Nephron (organoid): ENCODE measurements at regions not wholly inside any gene's neighbourhood (a gene's known extent, or its start where the extent isn't known, plus 50 kb on each side); places are given as distances from the start of the nearest gene placed in this dataset.

ENCODE experiments used
- H3K27ac Mint-ChIP-seq, 3 experiments: 2 replicates each; pipeline ENCODE4 v1.8.0; 2020; ENCODE audit warnings: mixed read lengths in 3 of 3, mild to moderate bottlenecking in 2 of 3, moderate library complexity in 1 of 3
- H3K27me3 Mint-ChIP-seq: 2 replicates; pipeline ENCODE4 v1.8.0; 2021; ENCODE audit warnings: low read depth, mild to moderate bottlenecking, moderate library complexity, mixed read lengths
- H3K36me3 Mint-ChIP-seq: 2 replicates; pipeline ENCODE4 v1.8.0; 2020; ENCODE audit warnings: low read depth, mixed read lengths
- H3K4me1 Mint-ChIP-seq: 2 replicates; pipeline ENCODE4 v1.8.0; 2020; ENCODE audit warnings: mixed read lengths
- H3K4me3 Mint-ChIP-seq, 3 experiments: 2 replicates each; pipeline ENCODE4 v1.8.0; 2020; ENCODE audit warnings: mild to moderate bottlenecking in 3 of 3, mixed read lengths in 3 of 3, moderate library complexity in 2 of 3
- H3K9me3 Mint-ChIP-seq: 2 replicates; pipeline ENCODE4 v1.8.0; 2020; ENCODE audit warnings: mixed read lengths
- TF ChIP-seq, protein P1 (sequence below), 3 experiments: fragments of 200-600 bp; sonication (generic); IDR thresholded peaks; one replicate each; pipeline ENCODE4 v1.5.0; 2021; ENCODE audit warnings: antibody characterized with exemption in 3 of 3; ENCODE audit not compliant: unreplicated experiment in 3 of 3

GRCh38 chr4:25536564-25537320 lies 118.9 kb upstream of the SLC34A2 start:
- no peaks in the 10 kb centered on the region for H3K36me3 Mint-ChIP-seq
- TF ChIP-seq, protein P1, sequence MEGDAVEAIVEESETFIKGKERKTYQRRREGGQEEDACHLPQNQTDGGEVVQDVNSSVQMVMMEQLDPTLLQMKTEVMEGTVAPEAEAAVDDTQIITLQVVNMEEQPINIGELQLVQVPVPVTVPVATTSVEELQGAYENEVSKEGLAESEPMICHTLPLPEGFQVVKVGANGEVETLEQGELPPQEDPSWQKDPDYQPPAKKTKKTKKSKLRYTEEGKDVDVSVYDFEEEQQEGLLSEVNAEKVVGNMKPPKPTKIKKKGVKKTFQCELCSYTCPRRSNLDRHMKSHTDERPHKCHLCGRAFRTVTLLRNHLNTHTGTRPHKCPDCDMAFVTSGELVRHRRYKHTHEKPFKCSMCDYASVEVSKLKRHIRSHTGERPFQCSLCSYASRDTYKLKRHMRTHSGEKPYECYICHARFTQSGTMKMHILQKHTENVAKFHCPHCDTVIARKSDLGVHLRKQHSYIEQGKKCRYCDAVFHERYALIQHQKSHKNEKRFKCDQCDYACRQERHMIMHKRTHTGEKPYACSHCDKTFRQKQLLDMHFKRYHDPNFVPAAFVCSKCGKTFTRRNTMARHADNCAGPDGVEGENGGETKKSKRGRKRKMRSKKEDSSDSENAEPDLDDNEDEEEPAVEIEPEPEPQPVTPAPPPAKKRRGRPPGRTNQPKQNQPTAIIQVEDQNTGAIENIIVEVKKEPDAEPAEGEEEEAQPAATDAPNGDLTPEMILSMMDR (IDR thresholded peaks at IDR 0.05; ENCODE audit: unreplicated experiment in 3 of 3), result no peak
- H3K4me1 Mint-ChIP-seq, result peaks cover 20% of the 10 kb centered on the region
- H3K27me3 Mint-ChIP-seq, result no peaks in the 10 kb centered on the region
- H3K27ac Mint-ChIP-seq, result peak overlapping the region in 1 of 3 experiments; percentile 73
- no peak overlapping the region for H3K4me3 Mint-ChIP-seq
- no peaks in the 10 kb centered on the region for H3K9me3 Mint-ChIP-seq

GRCh38 chr4:25538430-25538829 lies 117.2 kb upstream of the SLC34A2 start:
- TF ChIP-seq, protein P1 (IDR thresholded peaks at IDR 0.05; ENCODE audit: unreplicated experiment in 3 of 3), result no peak
- no peaks in the 10 kb centered on the region for H3K27me3 Mint-ChIP-seq
- peaks cover 20% of the 10 kb centered on the region for H3K4me1 Mint-ChIP-seq
- H3K4me3 Mint-ChIP-seq, result no peak overlapping the region
- H3K36me3 Mint-ChIP-seq, result no peaks in the 10 kb centered on the region
- no peaks in the 10 kb centered on the region for H3K9me3 Mint-ChIP-seq
- H3K27ac Mint-ChIP-seq, result no peak overlapping the region

- Mint-ChIP-seq H3K36me3 (no peaks in the 10 kb centered on the region), H3K27ac (no peak overlapping the region), H3K9me3 (no peaks in the 10 kb centered on the region), H3K4me3 (no peak overlapping the region), H3K4me1 (peaks cover 22% of the 10 kb centered on the region), H3K27me3 (no peaks in the 10 kb centered on the region)
- TF ChIP-seq, protein P1 (IDR thresholded peaks at IDR 0.05; ENCODE audit: unreplicated experiment in 3 of 3), result no peak
Observed at GRCh38 chr4:25539241-25539640, 116.4 kb upstream of the SLC34A2 start.

DNA sequence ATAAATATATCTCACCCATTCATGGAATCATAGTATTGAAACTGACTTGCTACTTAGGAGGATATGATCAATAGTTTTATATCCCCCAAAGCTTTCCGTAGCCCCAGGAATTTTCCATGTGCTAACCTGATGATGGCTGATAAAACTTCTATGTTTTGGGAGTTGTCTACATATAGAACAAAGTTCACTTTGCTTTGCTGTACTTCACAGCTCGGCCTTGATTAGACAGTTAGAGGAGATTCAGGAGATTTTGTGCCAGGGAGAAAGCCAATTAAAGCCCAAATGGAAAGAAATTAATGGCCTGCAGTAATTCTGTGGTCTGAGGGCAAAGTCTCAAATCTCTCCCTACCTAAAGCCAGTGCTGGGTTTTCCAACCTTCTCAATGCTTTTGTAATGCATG lies 114.9 kb upstream of the SLC34A2 start:
- peaks cover 20% of the 10 kb centered on the region for H3K4me1 Mint-ChIP-seq
- no peaks in the 10 kb centered on the region for H3K36me3 Mint-ChIP-seq
- H3K27me3 Mint-ChIP-seq, result no peaks in the 10 kb centered on the region
- H3K27ac Mint-ChIP-seq, result no peak overlapping the region
- H3K9me3 Mint-ChIP-seq, result no peaks in the 10 kb centered on the region
- TF ChIP-seq, protein P1 (IDR thresholded peaks at IDR 0.05; ENCODE audit: unreplicated experiment in 3 of 3), result no peak
- no peak overlapping the region for H3K4me3 Mint-ChIP-seq

DNA sequence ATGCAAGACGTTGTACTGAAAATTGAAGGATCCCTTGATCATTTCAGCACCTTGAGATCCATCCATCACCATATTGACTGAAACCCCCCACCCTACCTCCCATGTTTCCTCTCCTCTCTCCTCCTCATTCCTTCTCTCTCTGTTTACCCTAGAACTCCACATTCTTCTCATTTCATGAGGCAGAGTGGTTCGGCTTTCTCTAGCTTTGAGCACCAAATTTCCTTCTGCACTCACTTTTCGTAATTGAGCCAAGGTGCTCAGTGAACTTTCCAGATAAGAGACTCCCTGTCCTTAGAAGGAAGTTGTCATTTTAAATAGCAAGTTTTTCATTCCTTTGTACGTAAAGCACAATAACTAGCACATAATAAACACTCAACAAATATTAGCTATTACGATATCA lies 108.3 kb upstream of the SLC34A2 start:
- TF ChIP-seq, protein P1 (IDR thresholded peaks at IDR 0.05; ENCODE audit: unreplicated experiment in 3 of 3), result no peak
- H3K27ac Mint-ChIP-seq, result no peak overlapping the region
- H3K27me3 Mint-ChIP-seq, result peaks cover 4% of the 10 kb centered on the region

GRCh38 chr4:25549413-25549812 lies 106.2 kb upstream of the SLC34A2 start:
- Mint-ChIP-seq H3K27ac (no peak overlapping the region), H3K4me3 (no peak overlapping the region)

More for the DNA sequence above, 108.3 kb upstream of the SLC34A2 start:
- H3K4me3 Mint-ChIP-seq, result no peak overlapping the region
- H3K9me3 Mint-ChIP-seq, result no peaks in the 10 kb centered on the region
- no peaks in the 10 kb centered on the region for H3K36me3 Mint-ChIP-seq
- H3K4me1 Mint-ChIP-seq, result peaks cover 10% of the 10 kb centered on the region

More at GRCh38 chr4:25549413-25549812, 106.2 kb upstream of the SLC34A2 start:
- TF ChIP-seq, protein P1 (IDR thresholded peaks at IDR 0.05; ENCODE audit: unreplicated experiment in 3 of 3), result no peak
- Mint-ChIP-seq H3K36me3 (no peaks in the 10 kb centered on the region), H3K4me1 (peaks cover 6% of the 10 kb centered on the region), H3K9me3 (no peaks in the 10 kb centered on the region), H3K27me3 (peaks cover 10% of the 10 kb centered on the region)
